Trophoblast cell (in vitro differentiated cells and primary cell): ENCODE measurements at regions not wholly inside any gene's neighbourhood (a gene's known extent, or its start where the extent isn't known, plus 50 kb on each side); places are given as distances from the start of the nearest gene placed in this dataset.
"Not testable (repeated sequence)": the region's sequence is repeated elsewhere in the genome, so short reads cannot be mapped to it uniquely, and the experiment has no call there.

Source experiments
- DNase-seq, 2 donors: peaks; one replicate each; pipeline ENCODE4 v3.0.0-alpha.2; 2016
- H2AFZ ChIP-seq: 2 replicates; pipeline ENCODE4 v1.6.1; 2013; ENCODE audit warnings: low read length, moderate library complexity, mild to moderate bottlenecking; ENCODE audit not compliant: insufficient read depth, poor library complexity
- H2AK5ac ChIP-seq: 2 replicates; pipeline ENCODE4 v1.6.1; 2013; ENCODE audit warnings: mild to moderate bottlenecking, low read length
- H2BK120ac ChIP-seq: 2 replicates; pipeline ENCODE4 v1.6.1; 2013; ENCODE audit warnings: low read length, mild to moderate bottlenecking, moderate library complexity; ENCODE audit not compliant: insufficient read depth, poor library complexity
- H2BK12ac ChIP-seq: 2 replicates; pipeline ENCODE4 v1.6.1; 2013; ENCODE audit warnings: mild to moderate bottlenecking, low read length, moderate library complexity
- H2BK5ac ChIP-seq: 2 replicates; pipeline ENCODE4 v1.6.1; 2013; ENCODE audit warnings: low read length, low read depth, moderate library complexity, mild to moderate bottlenecking; ENCODE audit not compliant: poor library complexity
- H3K14ac ChIP-seq: 2 replicates; pipeline ENCODE4 v1.6.1; 2013; ENCODE audit warnings: mild to moderate bottlenecking, low read length
- H3K18ac ChIP-seq: 2 replicates; pipeline ENCODE4 v1.6.1; 2013; ENCODE audit warnings: mild to moderate bottlenecking, low read length
- H3K23ac ChIP-seq: 2 replicates; pipeline ENCODE4 v1.6.1; 2013; ENCODE audit warnings: low read length
- H3K27ac ChIP-seq: 2 replicates; pipeline ENCODE4 v1.5.1; 2013; ENCODE audit warnings: low read depth, mild to moderate bottlenecking, inconsistent platforms, low read length, moderate library complexity
- H3K27me3 ChIP-seq: 2 replicates; pipeline ENCODE4 v1.6.1; 2013; ENCODE audit warnings: inconsistent platforms, mild to moderate bottlenecking, low read length, moderate library complexity; ENCODE audit not compliant: insufficient read depth
- H3K36me3 ChIP-seq, 2 experiments: 1 replicate in 1 of 2; 2 replicates in 1 of 2; pipeline ENCODE4 v1.6.1; 2013; ENCODE audit warnings: low read length in 2 of 2, mild to moderate bottlenecking in 2 of 2, moderate library complexity in 1 of 2; ENCODE audit not compliant: insufficient read depth in 2 of 2, control insufficient read depth in 1 of 2
- H3K4ac ChIP-seq: 2 replicates; pipeline ENCODE4 v1.6.1; 2013; ENCODE audit warnings: low read depth, mild to moderate bottlenecking, low read length, moderate library complexity
- H3K4me1 ChIP-seq, 2 experiments: 1 replicate in 1 of 2; 2 replicates in 1 of 2; pipeline ENCODE4 v1.6.1; 2013; ENCODE audit warnings: low read length in 2 of 2, mild to moderate bottlenecking in 2 of 2, moderate library complexity in 1 of 2; ENCODE audit not compliant: insufficient read depth in 2 of 2, control insufficient read depth in 1 of 2
- H3K4me2 ChIP-seq: 2 replicates; pipeline ENCODE4 v1.6.1; 2013; ENCODE audit warnings: inconsistent platforms, mild to moderate bottlenecking, low read length, moderate library complexity
- H3K4me3 ChIP-seq: 2 replicates; pipeline ENCODE4 v1.5.1; 2013; ENCODE audit warnings: mild to moderate bottlenecking, low read depth, low read length, inconsistent platforms
- H3K79me1 ChIP-seq: one replicate; pipeline ENCODE4 v1.6.1; 2013; ENCODE audit warnings: low read length
- H3K79me2 ChIP-seq: 2 replicates; pipeline ENCODE4 v1.6.1; 2013; ENCODE audit warnings: low read length, mild to moderate bottlenecking; ENCODE audit not compliant: control insufficient read depth, insufficient read depth, poor library complexity
- H3K9ac ChIP-seq: 2 replicates; pipeline ENCODE4 v1.6.1; 2013; ENCODE audit warnings: mild to moderate bottlenecking, low read length
- H3K9me3 ChIP-seq: 2 replicates; pipeline ENCODE4 v1.6.1; 2013; ENCODE audit warnings: low read depth, mild to moderate bottlenecking, control low read depth, inconsistent platforms, low read length; ENCODE audit not compliant: insufficient read depth
- H4K12ac ChIP-seq: 2 replicates; pipeline ENCODE4 v1.6.1; 2013; ENCODE audit warnings: low read depth, mild to moderate bottlenecking, low read length, moderate library complexity
- H4K8ac ChIP-seq: 2 replicates; pipeline ENCODE4 v1.6.1; 2013; ENCODE audit warnings: low read depth, mild to moderate bottlenecking, low read length, moderate library complexity
- H4K91ac ChIP-seq: one replicate; pipeline ENCODE4 v1.6.1; 2013; ENCODE audit warnings: low read depth, mild to moderate bottlenecking, low read length, moderate library complexity
- WGBS: extraction: QIAGEN DNeasy Blood & Tissue Kit; methylation state at CpG from one replicate; pipeline ENCODE4 v1.1.7; 2013; ENCODE audit warnings: missing lambda C conversion rate; ENCODE audit not compliant: insufficient read length, insufficient coverage; ENCODE audit errors: extremely low coverage; 5-methylcytosine and 5-hydroxymethylcytosine counted together

DNA sequence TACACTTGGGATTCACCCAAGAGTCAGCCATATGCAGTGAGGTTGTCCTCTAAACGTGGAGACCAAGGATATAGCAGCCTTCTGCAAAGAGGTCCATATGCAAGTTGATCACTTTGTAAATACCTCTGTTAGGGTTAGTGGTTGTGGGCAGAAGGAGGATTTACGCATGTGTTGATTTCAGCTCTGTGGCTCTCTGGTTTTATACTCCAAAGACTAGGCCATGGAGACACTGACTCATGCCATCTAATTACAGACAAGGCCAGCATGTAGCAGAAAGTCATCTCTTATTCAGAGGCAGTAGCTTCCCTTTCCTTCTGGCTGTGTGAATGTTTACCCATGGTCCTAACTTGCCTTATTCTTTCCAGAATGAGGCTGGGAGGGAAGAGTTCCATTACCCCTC lies 140.9 kb upstream of the GOLGA6L4 start:
- not testable (repeated sequence) for H3K79me1 ChIP-seq, H2BK5ac ChIP-seq, H3K27me3 ChIP-seq, H4K12ac ChIP-seq, H3K4me1 ChIP-seq, H3K4me3 ChIP-seq, H2BK120ac ChIP-seq, H2AFZ ChIP-seq, H4K8ac ChIP-seq, H3K18ac ChIP-seq, H3K79me2 ChIP-seq, H3K14ac ChIP-seq, H3K4ac ChIP-seq, H3K27ac ChIP-seq, H2AK5ac ChIP-seq, DNase-seq, H3K9me3 ChIP-seq, H3K9ac ChIP-seq, H3K36me3 ChIP-seq, H2BK12ac ChIP-seq, H4K91ac ChIP-seq, H3K4me2 ChIP-seq, H3K23ac ChIP-seq
- no CpG with 5 or more reads among the region's 2 CpGs for WGBS

DNA sequence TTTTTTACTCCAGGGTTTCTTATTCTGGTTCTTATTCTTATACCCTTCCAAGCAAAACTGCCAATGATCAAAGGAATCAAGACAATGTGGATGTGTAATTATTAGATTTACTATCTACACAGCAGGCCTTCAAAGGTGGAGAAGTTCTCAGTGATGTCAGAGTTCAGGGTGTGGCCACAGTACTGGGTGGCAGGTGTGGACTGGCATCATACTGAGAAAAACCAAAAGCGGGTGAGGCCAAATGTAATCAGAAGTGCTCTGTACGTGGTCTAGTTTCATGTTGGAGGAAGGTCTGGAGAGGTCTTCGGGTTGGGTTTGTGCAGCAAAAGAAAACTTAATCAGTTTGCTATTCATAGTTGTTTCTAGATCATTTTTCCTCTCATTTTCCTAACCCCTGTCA lies 138.5 kb upstream of the GOLGA6L4 start:
- H3K4me3 ChIP-seq, H3K9me3 ChIP-seq, H3K36me3 ChIP-seq, H2BK120ac ChIP-seq, H3K4ac ChIP-seq, H3K4me1 ChIP-seq, H4K12ac ChIP-seq, H3K27me3 ChIP-seq, H2AFZ ChIP-seq, H4K8ac ChIP-seq, H3K14ac ChIP-seq, H3K4me2 ChIP-seq, DNase-seq, H3K23ac ChIP-seq, H3K27ac ChIP-seq, H2BK12ac ChIP-seq, H2BK5ac ChIP-seq, H3K9ac ChIP-seq, H3K18ac ChIP-seq, H3K79me2 ChIP-seq, H2AK5ac ChIP-seq, H4K91ac ChIP-seq, H3K79me1 ChIP-seq: not testable (repeated sequence)
- WGBS = no CpG with 5 or more reads among the region's 3 CpGs

DNA sequence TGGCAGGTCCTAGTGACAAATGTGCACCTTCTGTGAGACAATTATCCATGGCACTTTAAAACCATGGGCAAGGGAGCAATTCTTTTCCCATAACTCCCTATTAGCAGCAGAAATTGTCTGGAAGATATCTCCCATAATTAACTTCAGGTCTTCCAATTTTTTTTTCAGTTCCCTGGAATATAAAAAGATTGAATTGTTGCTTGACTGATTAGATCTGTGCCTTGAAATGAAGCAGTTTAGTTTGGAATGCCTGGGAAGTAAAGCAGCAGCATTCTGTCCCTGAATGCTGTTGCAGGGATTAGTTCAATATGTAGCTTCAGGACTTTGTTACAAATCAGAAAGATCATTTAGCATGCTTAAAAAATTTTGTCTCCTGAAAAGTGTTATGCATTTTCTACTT lies 137.0 kb upstream of the GOLGA6L4 start:
- H3K4me3 ChIP-seq = no peak overlapping the region

DNA sequence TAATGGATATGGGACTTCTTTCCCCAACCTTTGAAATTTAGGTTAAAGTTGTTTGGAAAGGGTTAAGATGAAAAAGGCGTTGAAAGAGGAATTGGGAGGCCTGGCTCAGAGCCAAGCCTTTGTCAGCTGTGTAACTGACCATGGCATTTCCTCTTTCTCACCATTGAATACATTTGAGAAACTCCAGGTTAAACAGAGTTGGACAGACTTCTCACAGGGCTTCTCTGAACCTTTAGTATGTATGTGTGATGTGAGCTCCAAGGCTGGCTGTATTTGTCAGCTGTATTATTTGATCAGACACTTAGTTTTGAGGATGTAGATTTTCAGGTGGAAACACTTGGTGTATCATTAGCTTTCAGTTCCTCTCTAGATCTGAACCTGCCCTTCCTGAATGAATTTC lies 136.4 kb upstream of the GOLGA6L4 start:
- H3K9ac ChIP-seq = no peak overlapping the region

More for the DNA sequence above, 137.0 kb upstream of the GOLGA6L4 start:
- DNase-seq = no peak
- Histone ChIP-seq H2AK5ac (no peak overlapping the region), H4K8ac (no peak overlapping the region), H3K18ac (no peak overlapping the region), H3K36me3 (no peaks in the 10 kb centered on the region), H2AFZ (no peak overlapping the region), H3K9ac (no peak overlapping the region), H4K91ac (no peak overlapping the region), H3K4me2 (no peak overlapping the region), H4K12ac (no peak overlapping the region), H3K4me1 (no peaks in the 10 kb centered on the region), H3K14ac (no peak overlapping the region), H3K9me3 (no peaks in the 10 kb centered on the region), H2BK120ac (no peak overlapping the region), H3K23ac (no peak overlapping the region), H2BK5ac (no peak overlapping the region), H3K79me1 (no peaks in the 10 kb centered on the region), H3K4ac (no peak overlapping the region), H2BK12ac (no peak overlapping the region), H3K27ac (no peak overlapping the region), H3K79me2 (no peaks in the 10 kb centered on the region), H3K27me3 (no peaks in the 10 kb centered on the region)

More for the DNA sequence above, 136.4 kb upstream of the GOLGA6L4 start:
- Histone ChIP-seq H2AK5ac (no peak overlapping the region), H2AFZ (no peak overlapping the region), H3K4me1 (no peaks in the 10 kb centered on the region), H2BK12ac (no peak overlapping the region), H3K18ac (no peak overlapping the region), H3K4ac (no peak overlapping the region), H3K4me3 (no peak overlapping the region), H3K36me3 (no peaks in the 10 kb centered on the region), H4K12ac (no peak overlapping the region), H4K8ac (no peak overlapping the region), H2BK5ac (no peak overlapping the region), H3K27me3 (no peaks in the 10 kb centered on the region), H3K27ac (no peak overlapping the region), H3K4me2 (no peak overlapping the region), H3K9me3 (no peaks in the 10 kb centered on the region), H3K79me1 (no peaks in the 10 kb centered on the region), H4K91ac (no peak overlapping the region), H3K14ac (no peak overlapping the region), H3K79me2 (no peaks in the 10 kb centered on the region), H3K23ac (no peak overlapping the region), H2BK120ac (no peak overlapping the region)
- no CpG with 5 or more reads among the region's 1 CpG for WGBS
- no peak for DNase-seq
